ENCODE measurements at regions not wholly inside any gene's neighbourhood (a gene's known extent, or its start where the extent isn't known, plus 50 kb on each side); places are given as distances from the start of the nearest gene placed in this dataset.

- TF ChIP-seq POLR2A (IDR thresholded peaks at IDR 0.05; ENCODE audit: low read length): no peak
- no peak for TF ChIP-seq GATA1 (IDR thresholded peaks at IDR 0.05; ENCODE audit: low read depth, low read length)
Measured at GRCh38 chr2:172230889-172231401, 128.2 kb upstream of the DLX2 start.
